NCI-H524 (cell line): ENCODE measurements at regions not wholly inside any gene's neighbourhood (a gene's known extent, or its start where the extent isn't known, plus 50 kb on each side); places are given as distances from the start of the nearest gene placed in this dataset.

Source experiments
- DNase-seq, 2 experiments: peaks; one replicate each; lab custom pipeline; 2025; lab: John Stamatoyannopoulos, UW

- DNase-seq: no peak
Measured at GRCh38 chr15:35857567-35858226, 311.7 kb upstream of the DPH6 start.

GRCh38 chr15:35858707-35859106 is 312.7 kb upstream of the DPH6 start:
- DNase-seq: no peak

- no peak for DNase-seq
Measured at GRCh38 chr15:35863655-35864054, 317.7 kb upstream of the DPH6 start.

- DNase-seq: no peak
Measured at GRCh38 chr15:35867356-35867755, 321.4 kb upstream of the DPH6 start.

- no peak for DNase-seq
Measured at GRCh38 chr15:35871282-35871681, 325.3 kb upstream of the DPH6 start.

GRCh38 chr15:35871812-35872211 is 325.8 kb upstream of the DPH6 start:
- DNase-seq: no peak

GRCh38 chr15:35872577-35872976 is 326.6 kb upstream of the DPH6 start:
- no peak for DNase-seq

GRCh38 chr15:35874260-35874905 is 328.4 kb upstream of the DPH6 start:
- no peak for DNase-seq

GRCh38 chr15:35876762-35877161 is 330.8 kb upstream of the DPH6 start:
- DNase-seq: no peak

GRCh38 chr15:35880896-35881295 is 334.9 kb upstream of the DPH6 start:
- no peak for DNase-seq

GRCh38 chr15:35885870-35886269 is 339.9 kb upstream of the DPH6 start:
- no peak for DNase-seq

- no peak for DNase-seq
Measured at GRCh38 chr15:35886765-35887164, 340.8 kb upstream of the DPH6 start.

- DNase-seq: peak in 1 of 2 experiments; percentile 29
Measured at GRCh38 chr15:35888815-35889214, 342.9 kb upstream of the DPH6 start.

- DNase-seq: no peak
Measured at GRCh38 chr15:35907511-35907910, 361.5 kb upstream of the DPH6 start.

GRCh38 chr15:35909414-35909813 is 363.4 kb upstream of the DPH6 start:
- no peak for DNase-seq

GRCh38 chr15:35910227-35910626 is 364.3 kb upstream of the DPH6 start:
- DNase-seq: no peak

- peak in 1 of 2 experiments; percentile 31 for DNase-seq
Measured at GRCh38 chr15:35911052-35911777, 365.2 kb upstream of the DPH6 start.

- DNase-seq: no peak
Measured at GRCh38 chr15:35912196-35912595, 366.2 kb upstream of the DPH6 start.

- no peak for DNase-seq
Measured at GRCh38 chr15:35914573-35914972, 368.6 kb upstream of the DPH6 start.

GRCh38 chr15:35921046-35921445 is 375.1 kb upstream of the DPH6 start:
- DNase-seq: no peak

- DNase-seq: no peak
Measured at GRCh38 chr15:35925275-35926006, 379.5 kb upstream of the DPH6 start.

- DNase-seq: no peak
Measured at GRCh38 chr15:35926007-35926380, 380.0 kb upstream of the DPH6 start.

- DNase-seq: no peak
Measured at GRCh38 chr15:35928847-35929246, 382.9 kb upstream of the DPH6 start.
